ENCODE measurements at regions not wholly inside any gene's neighbourhood (a gene's known extent, or its start where the extent isn't known, plus 50 kb on each side); places are given as distances from the start of the nearest gene placed in this dataset.

- TF ChIP-seq, protein P1, sequence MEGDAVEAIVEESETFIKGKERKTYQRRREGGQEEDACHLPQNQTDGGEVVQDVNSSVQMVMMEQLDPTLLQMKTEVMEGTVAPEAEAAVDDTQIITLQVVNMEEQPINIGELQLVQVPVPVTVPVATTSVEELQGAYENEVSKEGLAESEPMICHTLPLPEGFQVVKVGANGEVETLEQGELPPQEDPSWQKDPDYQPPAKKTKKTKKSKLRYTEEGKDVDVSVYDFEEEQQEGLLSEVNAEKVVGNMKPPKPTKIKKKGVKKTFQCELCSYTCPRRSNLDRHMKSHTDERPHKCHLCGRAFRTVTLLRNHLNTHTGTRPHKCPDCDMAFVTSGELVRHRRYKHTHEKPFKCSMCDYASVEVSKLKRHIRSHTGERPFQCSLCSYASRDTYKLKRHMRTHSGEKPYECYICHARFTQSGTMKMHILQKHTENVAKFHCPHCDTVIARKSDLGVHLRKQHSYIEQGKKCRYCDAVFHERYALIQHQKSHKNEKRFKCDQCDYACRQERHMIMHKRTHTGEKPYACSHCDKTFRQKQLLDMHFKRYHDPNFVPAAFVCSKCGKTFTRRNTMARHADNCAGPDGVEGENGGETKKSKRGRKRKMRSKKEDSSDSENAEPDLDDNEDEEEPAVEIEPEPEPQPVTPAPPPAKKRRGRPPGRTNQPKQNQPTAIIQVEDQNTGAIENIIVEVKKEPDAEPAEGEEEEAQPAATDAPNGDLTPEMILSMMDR (conservative IDR thresholded peaks at IDR 0.05): no peak
- no peak for TF ChIP-seq ZFX (IDR thresholded peaks at IDR 0.05)
Measured at GRCh38 chr5:105331558-105331957, 1769.0 kb upstream of the NUDT12 start.

DNA sequence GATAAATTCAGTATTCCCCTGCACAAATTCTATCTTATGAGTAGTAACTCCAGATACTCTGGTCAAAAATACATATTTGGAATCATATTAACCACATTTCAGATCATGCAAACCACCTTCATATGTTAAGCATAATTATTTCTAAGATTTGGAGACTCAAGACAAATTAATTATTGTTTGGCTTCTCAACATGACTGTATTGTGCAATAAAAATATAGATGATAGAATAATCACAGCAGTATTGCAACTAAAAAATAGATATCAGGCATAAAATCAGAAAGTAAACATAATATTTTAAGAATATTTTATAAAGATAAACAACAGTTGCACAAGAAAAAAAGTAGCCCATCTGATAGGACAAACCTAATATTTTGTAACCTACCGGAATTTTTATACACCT lies 1767.6 kb upstream of the NUDT12 start:
- TF ChIP-seq, protein P1 (conservative IDR thresholded peaks at IDR 0.05): no peak
- no peak for TF ChIP-seq ZFX (IDR thresholded peaks at IDR 0.05)

More at GRCh38 chr5:105331558-105331957, 1769.0 kb upstream of the NUDT12 start:
- no peak overlapping the region for H3K27ac ChIP-seq

GRCh38 chr5:105304859-105305258 lies 1742.3 kb upstream of the NUDT12 start:
- TF ChIP-seq, protein P1 (conservative IDR thresholded peaks at IDR 0.05): peak; percentile 9; the same call in 1 of the 2 replicates
- no peak for TF ChIP-seq ZFX (IDR thresholded peaks at IDR 0.05)
- H3K27ac ChIP-seq: no peak overlapping the region

More for the DNA sequence above, 1767.6 kb upstream of the NUDT12 start:
- H3K27ac ChIP-seq: no peak overlapping the region

GRCh38 chr5:105288946-105289345 lies 1726.4 kb upstream of the NUDT12 start:
- H3K27ac ChIP-seq: no peak overlapping the region
- TF ChIP-seq, protein P1 (conservative IDR thresholded peaks at IDR 0.05): no peak
- no peak for TF ChIP-seq ZFX (IDR thresholded peaks at IDR 0.05)

DNA sequence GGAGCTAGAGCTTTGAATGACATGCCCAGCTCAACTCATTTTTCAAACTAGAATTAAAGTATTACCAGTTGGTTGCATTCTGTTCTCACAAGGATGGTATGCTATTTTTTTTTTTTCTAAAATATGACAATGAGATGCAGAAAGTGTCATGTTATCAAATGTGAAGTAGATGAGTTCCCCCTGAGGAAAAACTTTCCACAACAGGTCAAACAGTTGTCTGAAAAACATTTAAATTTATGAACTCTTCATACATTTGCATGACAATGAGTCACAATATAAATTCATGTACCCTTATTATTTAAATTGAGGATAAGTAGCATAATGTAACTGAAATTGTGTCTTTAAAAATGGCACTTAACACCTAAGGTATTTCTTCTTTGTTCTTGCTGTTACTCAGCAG lies 1720.5 kb upstream of the NUDT12 start:
- TF ChIP-seq, protein P1 (conservative IDR thresholded peaks at IDR 0.05): no peak
- no peak for TF ChIP-seq ZFX (IDR thresholded peaks at IDR 0.05)
- no peak overlapping the region for H3K27ac ChIP-seq

- TF ChIP-seq, protein P1 (conservative IDR thresholded peaks at IDR 0.05): no peak
- no peak overlapping the region for H3K27ac ChIP-seq
Measured at GRCh38 chr5:105274079-105274478, 1711.5 kb upstream of the NUDT12 start.

GRCh38 chr5:105263515-105263914 lies 1700.9 kb upstream of the NUDT12 start:
- no peak overlapping the region for H3K27ac ChIP-seq
- TF ChIP-seq, protein P1 (conservative IDR thresholded peaks at IDR 0.05): no peak
- TF ChIP-seq ZFX (IDR thresholded peaks at IDR 0.05): no peak
